Esophagus squamous epithelium (tissue), 5 donors: ENCODE measurements at regions not wholly inside any gene's neighbourhood (a gene's known extent, or its start where the extent isn't known, plus 50 kb on each side); places are given as distances from the start of the nearest gene placed in this dataset.

ENCODE experiments used
- DNase-seq: peaks from one replicate; lab custom pipeline; 2025; lab: John Stamatoyannopoulos, UW
- H3K27ac ChIP-seq, 4 donors: fragments of 200-600 bp; sonication (generic); one replicate each; pipeline ENCODE4 v1.5.1; 2016 to 2019; ENCODE audit warnings: mild to moderate bottlenecking in 1 of 4
- H3K27me3 ChIP-seq, 4 donors: fragments of 200-600 bp; sonication (generic); 1 replicate in 3 of 4; 2 replicates in 1 of 4; pipeline versions ENCODE4 v1.5.1 to v1.6.0; 2017 to 2021; ENCODE audit warnings: antibody characterized with exemption in 1 of 4
- H3K36me3 ChIP-seq, 3 donors: fragments of 200-600 bp; sonication (generic); one replicate each; pipeline ENCODE4 v1.5.1; 2016 to 2019
- H3K4me1 ChIP-seq, 3 donors: fragments of 200-600 bp; sonication (generic); one replicate each; pipeline ENCODE4 v1.5.1; 2017 to 2019
- H3K4me3 ChIP-seq, 4 donors: fragments of 200-600 bp; sonication (generic); 1 replicate in 3 of 4; 2 replicates in 1 of 4; pipeline ENCODE4 v1.5.1; 2016 to 2019; ENCODE audit warnings: mild to moderate bottlenecking in 2 of 4, moderate library complexity in 1 of 4
- H3K9me3 ChIP-seq, 3 donors: fragments of 200-600 bp; sonication (generic); one replicate each; pipeline ENCODE4 v1.5.1; 2016 to 2019
- CTCF ChIP-seq, 6 experiments: fragments of 450-650 bp in 4 of 6; fragments of 200-600 bp in 2 of 6; sonication (generic) in 2 of 6; IDR thresholded peaks; one replicate each; pipeline ENCODE4 v1.5.1; 2016 to 2019; ENCODE audit warnings: antibody characterized with exemption in 6 of 6, mild to moderate bottlenecking in 4 of 6, moderate library complexity in 4 of 6
- POLR2A ChIP-seq, 4 donors: fragments of 450-650 bp; IDR thresholded peaks; one replicate each; pipeline ENCODE4 v1.6.1; 2017; ENCODE audit warnings: antibody characterized with exemption in 4 of 4, mild to moderate bottlenecking in 4 of 4, moderate library complexity in 3 of 4
- WGBS, 2 donors: methylation state at CpG; one replicate each; pipeline ENCODE4 v1.1.5; 2018; 5-methylcytosine and 5-hydroxymethylcytosine counted together
- intact Hi-C: fragments of 100-400 bp; cut with DNase I; formaldehyde crosslinking; loops from one replicate; pipeline ENCODE4 v1.15.0; 2022
- donor health status: DM: yes; HTN: yes; CAD: no.

- TF ChIP-seq POLR2A (IDR thresholded peaks at IDR 0.05), result no peak
- TF ChIP-seq CTCF (IDR thresholded peaks at IDR 0.05), result no peak
- no peak overlapping the region for H3K4me3 ChIP-seq
- H3K36me3 ChIP-seq, result no peaks in the 10 kb centered on the region
- no peaks in the 10 kb centered on the region for H3K9me3 ChIP-seq
- DNase-seq, result no peak
- WGBS, 2 donors, result 81 to 83% methylated on average over 13 to 15 of the region's 15 CpGs
- intact Hi-C loops, result no loop called here
- peaks cover 0 to 39% (median 0%) of the 10 kb centered on the region in 4 donors for H3K27me3 ChIP-seq
- no peaks in the 10 kb centered on the region for H3K4me1 ChIP-seq
- H3K27ac ChIP-seq, result no peak overlapping the region
Observed at GRCh38 chr17:79541056-79541850, 69.6 kb downstream of the RBFOX3 start.

- H3K27ac ChIP-seq, result no peak overlapping the region
- H3K36me3 ChIP-seq, result no peaks in the 10 kb centered on the region
- H3K4me3 ChIP-seq, result no peak overlapping the region
- 67 to 86% methylated on average over 12 to 15 of the region's 25 CpGs for WGBS, 2 donors
- intact Hi-C loops, result no loop called here
- H3K27me3 ChIP-seq, result peaks cover 0 to 31% (median 0%) of the 10 kb centered on the region in 4 donors
- H3K9me3 ChIP-seq, result no peaks in the 10 kb centered on the region
- DNase-seq, result no peak
- TF ChIP-seq POLR2A (IDR thresholded peaks at IDR 0.05) (no peak), CTCF (IDR thresholded peaks at IDR 0.05) (no peak)
- no peaks in the 10 kb centered on the region for H3K4me1 ChIP-seq
Observed at GRCh38 chr17:79539944-79540705, 70.7 kb downstream of the RBFOX3 start.

- no peak overlapping the region for H3K27ac ChIP-seq
- no peak for TF ChIP-seq POLR2A (IDR thresholded peaks at IDR 0.05)
- no peak for TF ChIP-seq CTCF (IDR thresholded peaks at IDR 0.05)
- no peaks in the 10 kb centered on the region for H3K36me3 ChIP-seq
- intact Hi-C loops, result no loop called here
- H3K9me3 ChIP-seq, result no peaks in the 10 kb centered on the region
- no peak overlapping the region for H3K4me3 ChIP-seq
- DNase-seq, result no peak
- H3K4me1 ChIP-seq, result no peaks in the 10 kb centered on the region
- WGBS, 2 donors, result 60 to 93% methylated on average over 1 to 3 of the region's 6 CpGs
- H3K27me3 ChIP-seq, result peaks cover 0 to 19% (median 0%) of the 10 kb centered on the region in 4 donors
Observed at GRCh38 chr17:79538291-79538690, 72.6 kb downstream of the RBFOX3 start.

DNA sequence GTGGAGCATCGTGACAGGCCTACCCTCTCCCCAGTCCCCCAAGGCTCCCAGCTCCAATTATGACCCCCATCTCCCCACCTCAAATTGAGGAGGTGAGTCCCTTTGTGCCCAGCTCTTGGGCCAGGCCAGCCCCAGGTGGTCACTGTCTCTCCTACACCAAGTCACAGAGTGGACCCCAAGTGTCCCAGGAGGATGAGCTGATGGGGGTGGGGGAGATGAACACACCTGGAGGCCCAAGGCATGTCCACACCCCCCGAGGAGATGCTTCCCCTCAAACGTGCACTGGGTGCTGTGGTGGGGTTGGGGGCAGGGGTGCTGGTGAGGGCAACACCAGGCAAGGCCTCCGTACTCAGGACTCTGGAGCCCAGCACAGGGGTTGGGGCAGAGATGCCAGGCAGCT, 73.2 kb downstream of the RBFOX3 start:
- Histone ChIP-seq H3K4me1 (no peaks in the 10 kb centered on the region), H3K4me3 (no peak overlapping the region), H3K27me3 (peaks cover 0 to 19% (median 0%) of the 10 kb centered on the region in 4 donors), H3K36me3 (no peaks in the 10 kb centered on the region), H3K9me3 (no peaks in the 10 kb centered on the region), H3K27ac (no peak overlapping the region)
- no peak for TF ChIP-seq POLR2A (IDR thresholded peaks at IDR 0.05)
- TF ChIP-seq CTCF (IDR thresholded peaks at IDR 0.05), result no peak
- WGBS, 2 donors, result 77 to 86% methylated on average over 2 of the region's 4 CpGs
- DNase-seq, result no peak
- intact Hi-C loops, result no loop called here

- H3K4me1 ChIP-seq, result no peaks in the 10 kb centered on the region
- peaks cover 0 to 19% (median 0%) of the 10 kb centered on the region in 4 donors for H3K27me3 ChIP-seq
- no peak for TF ChIP-seq POLR2A (IDR thresholded peaks at IDR 0.05)
- TF ChIP-seq CTCF (IDR thresholded peaks at IDR 0.05), result no peak
- no peak overlapping the region for H3K4me3 ChIP-seq
- H3K9me3 ChIP-seq, result no peaks in the 10 kb centered on the region
- no peak for DNase-seq
- no peaks in the 10 kb centered on the region for H3K36me3 ChIP-seq
- 66 to 75% methylated on average over 7 of the region's 7 CpGs for WGBS, 2 donors
- H3K27ac ChIP-seq, result no peak overlapping the region
- intact Hi-C loops, result no loop called here
Observed at GRCh38 chr17:79537061-79537460, 73.8 kb downstream of the RBFOX3 start.
